Tibial nerve (tissue), 3 donors: ENCODE measurements at regions not wholly inside any gene's neighbourhood (a gene's known extent, or its start where the extent isn't known, plus 50 kb on each side); places are given as distances from the start of the nearest gene placed in this dataset.

Experiments
- CTCF ChIP-seq, 5 experiments: fragments of 200-600 bp in 3 of 5; fragments of 450-650 bp in 2 of 5; sonication (generic) in 3 of 5; IDR thresholded peaks; one replicate each; pipeline ENCODE4 v1.5.1; 2016 to 2019; ENCODE audit warnings: antibody characterized with exemption in 5 of 5, mild to moderate bottlenecking in 3 of 5, moderate library complexity in 2 of 5
- POLR2A ChIP-seq, 2 donors: fragments of 450-650 bp; IDR thresholded peaks; one replicate each; pipeline ENCODE4 v1.6.1; 2017; ENCODE audit warnings: antibody characterized with exemption in 2 of 2, mild to moderate bottlenecking in 2 of 2, moderate library complexity in 2 of 2

GRCh38 chr10:32197423-32197822 lies 141.2 kb upstream of the KIF5B start:
- TF ChIP-seq CTCF (IDR thresholded peaks at IDR 0.05): no peak
- TF ChIP-seq POLR2A (IDR thresholded peaks at IDR 0.05): no peak
